ENCODE measurements at regions not wholly inside any gene's neighbourhood (a gene's known extent, or its start where the extent isn't known, plus 50 kb on each side); places are given as distances from the start of the nearest gene placed in this dataset.

- Histone ChIP-seq H3K27me3 (ENCODE audit: control insufficient read depth in 2 of 2, insufficient read depth in 2 of 2, low read length in 2 of 2) (no peaks in the 10 kb centered on the region), H3K9me3 (ENCODE audit: control insufficient read depth in 2 of 2, low read length in 2 of 2) (no peaks in the 10 kb centered on the region)
Measured at GRCh38 chr5:82393951-82394350, 115.8 kb upstream of the RPS23 start.

GRCh38 chr5:82390088-82390487, 111.9 kb upstream of the RPS23 start:
- Histone ChIP-seq H3K4me1 (ENCODE audit: control insufficient read depth in 2 of 2, insufficient read depth in 2 of 2, low read length in 2 of 2) (no peaks in the 10 kb centered on the region), H3K4me3 (ENCODE audit: low read length in 2 of 2) (no peak overlapping the region), H3K27me3 (ENCODE audit: control insufficient read depth in 2 of 2, insufficient read depth in 2 of 2, low read length in 2 of 2) (no peaks in the 10 kb centered on the region), H3K27ac (ENCODE audit: low read depth in 2 of 2, low read length in 2 of 2) (no peak overlapping the region), H3K9me3 (ENCODE audit: control insufficient read depth in 2 of 2, low read length in 2 of 2) (no peaks in the 10 kb centered on the region), H3K9ac (ENCODE audit: low read depth in 1 of 2, low read length in 2 of 2) (no peak overlapping the region), H3K36me3 (ENCODE audit: control insufficient read depth in 2 of 2, insufficient read depth in 2 of 2, low read length in 2 of 2) (no peaks in the 10 kb centered on the region)

More at GRCh38 chr5:82393951-82394350, 115.8 kb upstream of the RPS23 start:
- Histone ChIP-seq H3K27ac (ENCODE audit: low read depth in 2 of 2, low read length in 2 of 2) (no peak overlapping the region), H3K36me3 (ENCODE audit: control insufficient read depth in 2 of 2, insufficient read depth in 2 of 2, low read length in 2 of 2) (no peaks in the 10 kb centered on the region), H3K9ac (ENCODE audit: low read depth in 1 of 2, low read length in 2 of 2) (no peak overlapping the region), H3K4me1 (ENCODE audit: control insufficient read depth in 2 of 2, insufficient read depth in 2 of 2, low read length in 2 of 2) (no peaks in the 10 kb centered on the region), H3K4me3 (ENCODE audit: low read length in 2 of 2) (no peak overlapping the region)

GRCh38 chr5:82389347-82389746, 111.2 kb upstream of the RPS23 start:
- no peak overlapping the region for H3K4me3 ChIP-seq (ENCODE audit: low read length in 2 of 2)

GRCh38 chr5:82388181-82388580, 110.0 kb upstream of the RPS23 start:
- Histone ChIP-seq H3K4me3 (ENCODE audit: low read length in 2 of 2) (no peak overlapping the region), H3K27me3 (ENCODE audit: control insufficient read depth in 2 of 2, insufficient read depth in 2 of 2, low read length in 2 of 2) (no peaks in the 10 kb centered on the region), H3K27ac (ENCODE audit: low read depth in 2 of 2, low read length in 2 of 2) (no peak overlapping the region), H3K9ac (ENCODE audit: low read depth in 1 of 2, low read length in 2 of 2) (no peak overlapping the region), H3K4me1 (ENCODE audit: control insufficient read depth in 2 of 2, insufficient read depth in 2 of 2, low read length in 2 of 2) (no peaks in the 10 kb centered on the region), H3K36me3 (ENCODE audit: control insufficient read depth in 2 of 2, insufficient read depth in 2 of 2, low read length in 2 of 2) (no peaks in the 10 kb centered on the region), H3K9me3 (ENCODE audit: control insufficient read depth in 2 of 2, low read length in 2 of 2) (no peaks in the 10 kb centered on the region)

More at GRCh38 chr5:82389347-82389746, 111.2 kb upstream of the RPS23 start:
- Histone ChIP-seq H3K9ac (ENCODE audit: low read depth in 1 of 2, low read length in 2 of 2) (no peak overlapping the region), H3K9me3 (ENCODE audit: control insufficient read depth in 2 of 2, low read length in 2 of 2) (no peaks in the 10 kb centered on the region), H3K27me3 (ENCODE audit: control insufficient read depth in 2 of 2, insufficient read depth in 2 of 2, low read length in 2 of 2) (no peaks in the 10 kb centered on the region), H3K27ac (ENCODE audit: low read depth in 2 of 2, low read length in 2 of 2) (no peak overlapping the region), H3K36me3 (ENCODE audit: control insufficient read depth in 2 of 2, insufficient read depth in 2 of 2, low read length in 2 of 2) (no peaks in the 10 kb centered on the region), H3K4me1 (ENCODE audit: control insufficient read depth in 2 of 2, insufficient read depth in 2 of 2, low read length in 2 of 2) (no peaks in the 10 kb centered on the region)

GRCh38 chr5:82387819-82388166, 109.6 kb upstream of the RPS23 start:
- no peaks in the 10 kb centered on the region for H3K36me3 ChIP-seq (ENCODE audit: control insufficient read depth in 2 of 2, insufficient read depth in 2 of 2, low read length in 2 of 2)
- H3K4me3 ChIP-seq (ENCODE audit: low read length in 2 of 2): no peak overlapping the region
- no peak overlapping the region for H3K27ac ChIP-seq (ENCODE audit: low read depth in 2 of 2, low read length in 2 of 2)
- H3K9ac ChIP-seq (ENCODE audit: low read depth in 1 of 2, low read length in 2 of 2): no peak overlapping the region
- H3K9me3 ChIP-seq (ENCODE audit: control insufficient read depth in 2 of 2, low read length in 2 of 2): no peaks in the 10 kb centered on the region
- H3K27me3 ChIP-seq (ENCODE audit: control insufficient read depth in 2 of 2, insufficient read depth in 2 of 2, low read length in 2 of 2): no peaks in the 10 kb centered on the region
- no peaks in the 10 kb centered on the region for H3K4me1 ChIP-seq (ENCODE audit: control insufficient read depth in 2 of 2, insufficient read depth in 2 of 2, low read length in 2 of 2)

- Histone ChIP-seq H3K27me3 (ENCODE audit: control insufficient read depth in 2 of 2, insufficient read depth in 2 of 2, low read length in 2 of 2) (no peaks in the 10 kb centered on the region), H3K9ac (ENCODE audit: low read depth in 1 of 2, low read length in 2 of 2) (no peak overlapping the region), H3K27ac (ENCODE audit: low read depth in 2 of 2, low read length in 2 of 2) (no peak overlapping the region), H3K36me3 (ENCODE audit: control insufficient read depth in 2 of 2, insufficient read depth in 2 of 2, low read length in 2 of 2) (no peaks in the 10 kb centered on the region), H3K4me1 (ENCODE audit: control insufficient read depth in 2 of 2, insufficient read depth in 2 of 2, low read length in 2 of 2) (no peaks in the 10 kb centered on the region), H3K4me3 (ENCODE audit: low read length in 2 of 2) (no peak overlapping the region), H3K9me3 (ENCODE audit: control insufficient read depth in 2 of 2, low read length in 2 of 2) (no peaks in the 10 kb centered on the region)
Measured at GRCh38 chr5:82387001-82387818, 109.1 kb upstream of the RPS23 start.

GRCh38 chr5:82386576-82386975, 108.4 kb upstream of the RPS23 start:
- Histone ChIP-seq H3K4me3 (ENCODE audit: low read length in 2 of 2) (no peak overlapping the region), H3K36me3 (ENCODE audit: control insufficient read depth in 2 of 2, insufficient read depth in 2 of 2, low read length in 2 of 2) (no peaks in the 10 kb centered on the region), H3K4me1 (ENCODE audit: control insufficient read depth in 2 of 2, insufficient read depth in 2 of 2, low read length in 2 of 2) (no peaks in the 10 kb centered on the region), H3K27me3 (ENCODE audit: control insufficient read depth in 2 of 2, insufficient read depth in 2 of 2, low read length in 2 of 2) (no peaks in the 10 kb centered on the region), H3K27ac (ENCODE audit: low read depth in 2 of 2, low read length in 2 of 2) (no peak overlapping the region), H3K9ac (ENCODE audit: low read depth in 1 of 2, low read length in 2 of 2) (no peak overlapping the region), H3K9me3 (ENCODE audit: control insufficient read depth in 2 of 2, low read length in 2 of 2) (no peaks in the 10 kb centered on the region)

GRCh38 chr5:82384034-82384750, 106.0 kb upstream of the RPS23 start:
- Histone ChIP-seq H3K9ac (ENCODE audit: low read depth in 1 of 2, low read length in 2 of 2) (no peak overlapping the region), H3K4me1 (ENCODE audit: control insufficient read depth in 2 of 2, insufficient read depth in 2 of 2, low read length in 2 of 2) (no peaks in the 10 kb centered on the region), H3K27me3 (ENCODE audit: control insufficient read depth in 2 of 2, insufficient read depth in 2 of 2, low read length in 2 of 2) (no peaks in the 10 kb centered on the region), H3K27ac (ENCODE audit: low read depth in 2 of 2, low read length in 2 of 2) (no peak overlapping the region), H3K4me3 (ENCODE audit: low read length in 2 of 2) (no peak overlapping the region), H3K9me3 (ENCODE audit: control insufficient read depth in 2 of 2, low read length in 2 of 2) (no peaks in the 10 kb centered on the region), H3K36me3 (ENCODE audit: control insufficient read depth in 2 of 2, insufficient read depth in 2 of 2, low read length in 2 of 2) (no peaks in the 10 kb centered on the region)

GRCh38 chr5:82381591-82381990, 103.4 kb upstream of the RPS23 start:
- H3K4me3 ChIP-seq (ENCODE audit: low read length in 2 of 2): no peak overlapping the region
- H3K9ac ChIP-seq (ENCODE audit: low read depth in 1 of 2, low read length in 2 of 2): no peak overlapping the region
- no peaks in the 10 kb centered on the region for H3K27me3 ChIP-seq (ENCODE audit: control insufficient read depth in 2 of 2, insufficient read depth in 2 of 2, low read length in 2 of 2)
- no peak overlapping the region for H3K27ac ChIP-seq (ENCODE audit: low read depth in 2 of 2, low read length in 2 of 2)
- H3K9me3 ChIP-seq (ENCODE audit: control insufficient read depth in 2 of 2, low read length in 2 of 2): no peaks in the 10 kb centered on the region
- H3K4me1 ChIP-seq (ENCODE audit: control insufficient read depth in 2 of 2, insufficient read depth in 2 of 2, low read length in 2 of 2): no peaks in the 10 kb centered on the region
- no peaks in the 10 kb centered on the region for H3K36me3 ChIP-seq (ENCODE audit: control insufficient read depth in 2 of 2, insufficient read depth in 2 of 2, low read length in 2 of 2)

- Histone ChIP-seq H3K27ac (ENCODE audit: low read depth in 2 of 2, low read length in 2 of 2) (no peak overlapping the region), H3K9me3 (ENCODE audit: control insufficient read depth in 2 of 2, low read length in 2 of 2) (no peaks in the 10 kb centered on the region), H3K27me3 (ENCODE audit: control insufficient read depth in 2 of 2, insufficient read depth in 2 of 2, low read length in 2 of 2) (no peaks in the 10 kb centered on the region), H3K4me3 (ENCODE audit: low read length in 2 of 2) (no peak overlapping the region), H3K36me3 (ENCODE audit: control insufficient read depth in 2 of 2, insufficient read depth in 2 of 2, low read length in 2 of 2) (no peaks in the 10 kb centered on the region), H3K4me1 (ENCODE audit: control insufficient read depth in 2 of 2, insufficient read depth in 2 of 2, low read length in 2 of 2) (no peaks in the 10 kb centered on the region), H3K9ac (ENCODE audit: low read depth in 1 of 2, low read length in 2 of 2) (no peak overlapping the region)
Measured at GRCh38 chr5:82376307-82376706, 98.2 kb upstream of the RPS23 start.
